Natural killer cell (primary cell): ENCODE measurements at regions not wholly inside any gene's neighbourhood (a gene's known extent, or its start where the extent isn't known, plus 50 kb on each side); places are given as distances from the start of the nearest gene placed in this dataset.

Experiments used
- ATAC-seq, 3 donors: fragments of 150-1000 bp in 2 of 3; fragments of 200-7000 bp in 1 of 3; cut with Tn5 transposase; 1 replicate in 1 of 3; 2 replicates in 2 of 3; pipeline ENCODE4 v1.10.0; 2021; ENCODE audit warnings: mild to moderate bottlenecking in 2 of 3, moderate library complexity in 2 of 3
- DNase-seq, 2 donors: peaks; one replicate each; pipeline versions ENCODE4 v3.0.0 to v3.0.0-alpha.2; 2013 to 2021; ENCODE audit warnings: mixed read lengths in 1 of 2
- H3K27ac ChIP-seq: one replicate; pipeline ENCODE4 v1.5.1; 2013; ENCODE audit warnings: mild to moderate bottlenecking, low read length
- H3K27me3 ChIP-seq: one replicate; pipeline ENCODE4 v1.6.1; 2013; ENCODE audit warnings: low read length; ENCODE audit not compliant: control insufficient read depth, insufficient read depth
- H3K36me3 ChIP-seq: one replicate; pipeline ENCODE4 v1.6.1; 2013; ENCODE audit warnings: low read length; ENCODE audit not compliant: control insufficient read depth, insufficient read depth
- H3K4me1 ChIP-seq: one replicate; pipeline ENCODE4 v1.6.1; 2013; ENCODE audit warnings: low read length; ENCODE audit not compliant: control insufficient read depth, insufficient read depth
- H3K4me3 ChIP-seq: one replicate; pipeline ENCODE4 v1.5.1; 2013; ENCODE audit warnings: low read length
- H3K9me3 ChIP-seq: one replicate; pipeline ENCODE4 v1.6.1; 2013; ENCODE audit warnings: low read length; ENCODE audit not compliant: control insufficient read depth, insufficient read depth
- H3K27ac Mint-ChIP-seq, 2 donors: one replicate each; pipeline ENCODE4 v1.8.0; 2022; ENCODE audit warnings: mild to moderate bottlenecking in 2 of 2, mixed read lengths in 2 of 2, moderate library complexity in 1 of 2
- H3K27me3 Mint-ChIP-seq, 2 donors: one replicate each; pipeline ENCODE4 v1.8.0; 2022; ENCODE audit warnings: low read depth in 2 of 2, mixed read lengths in 2 of 2
- H3K36me3 Mint-ChIP-seq: one replicate; pipeline ENCODE4 v1.8.0; 2022; ENCODE audit warnings: mixed read lengths
- H3K4me1 Mint-ChIP-seq, 2 donors: one replicate each; pipeline ENCODE4 v1.8.0; 2022; ENCODE audit warnings: mixed read lengths in 2 of 2
- H3K4me3 Mint-ChIP-seq: one replicate; pipeline ENCODE4 v1.8.0; 2022; ENCODE audit warnings: mild to moderate bottlenecking, moderate library complexity, mixed read lengths
- H3K9me3 Mint-ChIP-seq, 2 donors: one replicate each; pipeline ENCODE4 v1.8.0; 2022; ENCODE audit warnings: mixed read lengths in 2 of 2
- WGBS: methylation state at CpG from one replicate; pipeline ENCODE4 v1.1.7; 2013; ENCODE audit warnings: missing lambda C conversion rate; ENCODE audit not compliant: insufficient coverage; 5-methylcytosine and 5-hydroxymethylcytosine counted together
- intact Hi-C: fragments of 100-400 bp; cut with micrococcal nuclease; formaldehyde crosslinking; loops from one replicate; pipeline ENCODE4 v1.14.2; 2022
- TF ChIP-seq, protein P1 (sequence below): fragments of 200-600 bp; IDR thresholded peaks from one replicate; pipeline ENCODE4 v1.8.0; 2022; ENCODE audit warnings: antibody characterized with exemption

DNA sequence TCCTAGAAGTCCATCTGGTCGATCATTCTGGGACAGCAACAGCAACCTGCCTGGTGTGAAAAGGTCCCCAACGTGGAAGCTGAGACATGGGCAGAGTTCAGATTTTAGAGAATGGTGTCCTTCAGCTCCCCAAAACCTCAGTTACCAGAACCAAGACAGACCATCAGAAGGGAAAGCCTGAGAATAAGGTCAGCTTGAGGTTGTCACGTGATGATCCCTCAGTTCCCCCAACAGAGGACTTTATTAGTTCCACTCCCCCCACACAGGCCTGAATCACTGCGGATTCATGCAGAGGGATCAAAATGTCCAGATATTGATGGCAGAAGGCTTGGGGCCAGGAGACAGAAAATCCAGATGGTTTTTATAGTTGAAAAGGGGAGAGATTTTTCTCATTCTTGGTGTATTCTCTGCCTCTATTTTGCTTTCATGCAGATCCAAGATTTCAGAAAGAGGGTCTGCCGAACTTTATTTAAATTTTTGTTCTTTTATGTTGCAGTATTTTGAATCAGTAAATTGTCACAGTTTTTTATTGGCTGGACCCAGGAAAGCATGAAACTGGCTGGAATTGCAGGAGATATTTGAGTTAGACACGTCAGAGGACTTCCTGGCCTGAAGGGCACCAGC lies 139.0 kb upstream of the NTM start:
- Histone ChIP-seq H3K9me3 (no peaks in the 10 kb centered on the region), H3K36me3 (no peaks in the 10 kb centered on the region), H3K4me3 (no peak overlapping the region), H3K27me3 (no peaks in the 10 kb centered on the region), H3K4me1 (no peaks in the 10 kb centered on the region), H3K27ac (no peak overlapping the region)
- Mint-ChIP-seq H3K4me1 (no peaks in the 10 kb centered on the region), H3K27ac (no peak overlapping the region), H3K4me3 (no peak overlapping the region), H3K36me3 (no peaks in the 10 kb centered on the region), H3K9me3 (peaks cover 0 to 2% of the 10 kb centered on the region in 2 donors), H3K27me3 (peaks cover 0 to 2% of the 10 kb centered on the region in 2 donors)
- ATAC-seq (no peak), DNase-seq (no peak)
- TF ChIP-seq, protein P1, sequence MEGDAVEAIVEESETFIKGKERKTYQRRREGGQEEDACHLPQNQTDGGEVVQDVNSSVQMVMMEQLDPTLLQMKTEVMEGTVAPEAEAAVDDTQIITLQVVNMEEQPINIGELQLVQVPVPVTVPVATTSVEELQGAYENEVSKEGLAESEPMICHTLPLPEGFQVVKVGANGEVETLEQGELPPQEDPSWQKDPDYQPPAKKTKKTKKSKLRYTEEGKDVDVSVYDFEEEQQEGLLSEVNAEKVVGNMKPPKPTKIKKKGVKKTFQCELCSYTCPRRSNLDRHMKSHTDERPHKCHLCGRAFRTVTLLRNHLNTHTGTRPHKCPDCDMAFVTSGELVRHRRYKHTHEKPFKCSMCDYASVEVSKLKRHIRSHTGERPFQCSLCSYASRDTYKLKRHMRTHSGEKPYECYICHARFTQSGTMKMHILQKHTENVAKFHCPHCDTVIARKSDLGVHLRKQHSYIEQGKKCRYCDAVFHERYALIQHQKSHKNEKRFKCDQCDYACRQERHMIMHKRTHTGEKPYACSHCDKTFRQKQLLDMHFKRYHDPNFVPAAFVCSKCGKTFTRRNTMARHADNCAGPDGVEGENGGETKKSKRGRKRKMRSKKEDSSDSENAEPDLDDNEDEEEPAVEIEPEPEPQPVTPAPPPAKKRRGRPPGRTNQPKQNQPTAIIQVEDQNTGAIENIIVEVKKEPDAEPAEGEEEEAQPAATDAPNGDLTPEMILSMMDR: no peak
- intact Hi-C loops: no loop called here
- WGBS: 79% methylated on average over 6 of the region's 6 CpGs

DNA sequence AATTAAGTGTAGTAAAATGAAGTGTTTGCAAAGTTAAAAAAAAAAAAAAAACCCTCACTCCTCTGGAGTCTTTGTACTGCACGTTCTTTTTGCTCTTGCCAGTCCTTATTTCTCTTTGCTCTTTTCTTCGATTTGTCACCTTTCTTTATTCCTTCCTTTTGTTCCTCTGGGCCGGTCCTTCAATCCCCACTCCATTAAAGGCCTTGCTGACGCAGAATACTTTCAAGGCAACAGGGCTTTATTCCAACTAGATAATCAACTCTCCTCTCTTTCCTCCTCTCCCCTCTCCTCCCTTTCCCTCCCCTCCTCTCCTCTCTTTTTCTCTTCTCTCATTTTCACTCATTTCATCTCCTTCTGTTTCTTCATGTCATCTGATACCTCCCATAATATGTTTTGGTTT lies 138.2 kb upstream of the NTM start:
- Mint-ChIP-seq H3K36me3 (no peaks in the 10 kb centered on the region), H3K9me3 (peaks cover 0 to 2% of the 10 kb centered on the region in 2 donors), H3K4me3 (no peak overlapping the region), H3K27me3 (peaks cover 0 to 2% of the 10 kb centered on the region in 2 donors), H3K27ac (no peak overlapping the region), H3K4me1 (no peaks in the 10 kb centered on the region)
- TF ChIP-seq, protein P1: no peak
- H3K9me3 ChIP-seq: no peaks in the 10 kb centered on the region
- no peaks in the 10 kb centered on the region for H3K36me3 ChIP-seq
- H3K27ac ChIP-seq: no peak overlapping the region
- 82% methylated on average over 4 of the region's 4 CpGs for WGBS
- DNase-seq (no peak), ATAC-seq (no peak)
- no peaks in the 10 kb centered on the region for H3K4me1 ChIP-seq
- no peaks in the 10 kb centered on the region for H3K27me3 ChIP-seq
- H3K4me3 ChIP-seq: no peak overlapping the region
- intact Hi-C loops: no loop called here

DNA sequence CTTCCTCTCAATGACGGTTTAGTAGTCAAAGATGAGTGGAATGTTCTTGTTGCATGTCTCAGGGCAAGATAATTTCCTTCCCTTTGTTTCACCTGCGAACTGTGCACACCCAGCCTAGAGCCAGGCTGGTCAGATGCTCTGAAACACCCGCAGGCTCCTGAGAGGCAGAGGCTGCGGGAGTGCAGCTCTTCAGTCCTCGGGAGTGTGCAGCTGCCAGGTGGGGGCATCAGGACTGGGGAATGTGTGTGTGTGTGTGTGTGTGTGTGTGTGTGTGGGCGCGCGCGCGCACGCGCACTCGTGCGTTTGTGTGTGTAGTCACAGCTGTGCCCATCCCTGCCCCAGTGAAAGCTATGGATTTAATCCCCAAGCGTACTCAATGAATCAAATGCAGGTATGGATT lies 136.2 kb upstream of the NTM start:
- H3K27me3 Mint-ChIP-seq: no peaks in the 10 kb centered on the region
- H3K36me3 Mint-ChIP-seq: no peaks in the 10 kb centered on the region
- ATAC-seq (no peak), DNase-seq (no peak)
- intact Hi-C loops: no loop called here
- H3K4me1 Mint-ChIP-seq: no peaks in the 10 kb centered on the region
- Histone ChIP-seq H3K27ac (no peak overlapping the region), H3K36me3 (no peaks in the 10 kb centered on the region), H3K9me3 (no peaks in the 10 kb centered on the region), H3K4me3 (no peak overlapping the region), H3K4me1 (no peaks in the 10 kb centered on the region), H3K27me3 (no peaks in the 10 kb centered on the region)
- no peak overlapping the region for H3K4me3 Mint-ChIP-seq
- 92% methylated on average over 15 of the region's 15 CpGs for WGBS
- H3K9me3 Mint-ChIP-seq: peaks cover 0 to 2% of the 10 kb centered on the region in 2 donors
- no peak overlapping the region for H3K27ac Mint-ChIP-seq
- TF ChIP-seq, protein P1: no peak
